Stimulated activated CD4-positive, alpha-beta T cell treated with anti-CD3 and anti-CD28 coated beads, Interleukin-1b, Interleukin-23, amount 100 ng/mL, for 4 hours (primary cell): ENCODE measurements at regions not wholly inside any gene's neighbourhood (a gene's known extent, or its start where the extent isn't known, plus 50 kb on each side); places are given as distances from the start of the nearest gene placed in this dataset.
"Not testable (repeated sequence)": the region's sequence is repeated elsewhere in the genome, so short reads cannot be mapped to it uniquely, and the experiment has no call there.

Experiments
- DNase-seq, 2 donors: peaks; one replicate each; pipeline ENCODE4 v3.0.0-alpha.2; 2020; ENCODE audit warnings: low read depth in 2 of 2

DNA sequence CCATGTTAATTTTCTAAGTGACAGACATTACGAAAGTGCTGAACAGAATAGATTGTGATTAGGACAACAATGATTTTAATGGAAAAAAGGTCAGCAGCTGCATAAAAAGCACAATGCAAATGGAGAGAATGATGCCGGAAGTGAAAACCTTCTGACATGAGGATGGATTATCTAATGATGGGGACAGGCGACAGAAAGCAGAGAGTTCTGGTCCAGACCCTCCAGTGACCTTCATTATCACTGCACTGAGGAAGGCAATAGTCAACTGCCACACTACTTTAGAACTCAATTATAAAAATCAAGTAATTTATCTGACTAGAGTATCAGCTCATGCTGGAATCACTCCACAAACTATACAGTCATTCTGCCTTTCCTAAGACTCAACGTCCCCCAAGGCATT is 746.1 kb upstream of the EPHA5 start:
- DNase-seq: no peak

DNA sequence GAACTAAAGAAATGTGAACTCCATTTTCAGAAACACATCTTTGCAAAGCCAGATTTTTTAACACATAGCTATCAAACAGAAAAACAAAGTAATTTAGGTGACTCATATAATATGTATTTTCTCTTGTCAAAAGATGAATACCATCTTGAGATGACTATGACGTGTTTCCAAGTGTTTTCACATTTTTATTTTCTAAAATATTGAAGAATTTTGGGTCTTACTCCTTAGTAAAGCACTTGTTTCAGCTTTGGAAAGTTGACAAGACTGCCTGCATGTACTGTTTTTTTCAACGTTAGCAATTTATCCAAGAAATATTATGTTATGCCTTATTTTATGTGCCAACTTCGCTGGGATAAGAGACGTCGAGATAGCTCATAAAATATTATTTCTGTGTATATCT is 733.9 kb upstream of the EPHA5 start:
- DNase-seq: no peak

DNA sequence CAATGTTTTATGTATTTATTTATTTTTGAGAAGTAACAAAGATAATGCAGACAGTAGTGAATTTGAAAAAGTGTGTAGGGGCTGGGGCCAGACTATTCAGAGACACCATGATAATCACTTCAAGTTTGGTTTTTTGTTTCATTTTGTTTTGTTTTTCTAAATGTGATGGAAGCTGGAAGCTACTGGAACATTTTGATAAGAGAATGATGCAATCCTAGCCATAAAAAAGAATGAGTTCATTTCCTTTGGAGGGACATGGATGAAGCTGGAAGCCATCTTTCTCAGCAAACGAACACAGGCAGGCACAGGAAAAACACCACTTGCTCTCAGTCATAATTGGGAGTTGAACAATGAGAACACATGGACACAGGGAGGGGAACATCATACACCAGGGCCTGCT is 706.6 kb upstream of the EPHA5 start:
- DNase-seq: no peak

DNA sequence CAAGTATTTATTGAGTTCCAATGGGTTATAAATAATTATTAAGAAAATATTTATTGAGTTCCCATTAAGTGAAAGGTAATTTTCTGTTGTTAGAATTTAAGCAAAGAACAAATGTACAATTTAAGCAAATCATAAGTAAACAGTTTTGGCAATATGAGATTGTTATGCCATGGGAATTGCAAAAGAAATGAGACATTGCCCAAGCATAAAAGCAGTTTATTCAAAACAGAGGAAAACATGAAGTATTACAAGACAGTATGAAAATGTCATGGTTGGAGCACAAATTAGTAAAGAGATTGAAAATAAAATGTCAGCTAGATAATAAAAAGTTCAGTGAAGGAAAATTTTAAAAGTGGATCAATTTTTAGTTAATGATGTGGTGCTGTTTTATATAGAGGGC is 706.1 kb upstream of the EPHA5 start:
- no peak for DNase-seq

DNA sequence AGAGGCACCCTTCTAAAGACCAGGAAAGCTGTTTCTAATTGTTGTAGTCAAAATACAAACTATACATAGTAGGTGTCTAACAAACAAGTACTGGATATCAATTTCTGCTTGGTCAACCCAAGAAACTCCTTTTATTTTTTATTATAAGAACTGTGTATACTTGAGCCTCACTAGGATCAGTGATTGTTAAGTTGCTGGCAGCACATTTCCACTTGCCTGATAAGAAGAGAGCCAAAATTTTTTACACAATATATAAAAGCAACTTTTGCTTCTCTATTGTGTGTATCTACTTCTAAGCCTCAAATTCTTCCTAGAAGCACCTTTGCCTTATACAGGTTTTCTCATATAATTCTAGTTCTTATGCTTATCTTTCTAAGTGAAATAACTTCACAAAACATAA is 703.0 kb upstream of the EPHA5 start:
- no peak for DNase-seq

DNA sequence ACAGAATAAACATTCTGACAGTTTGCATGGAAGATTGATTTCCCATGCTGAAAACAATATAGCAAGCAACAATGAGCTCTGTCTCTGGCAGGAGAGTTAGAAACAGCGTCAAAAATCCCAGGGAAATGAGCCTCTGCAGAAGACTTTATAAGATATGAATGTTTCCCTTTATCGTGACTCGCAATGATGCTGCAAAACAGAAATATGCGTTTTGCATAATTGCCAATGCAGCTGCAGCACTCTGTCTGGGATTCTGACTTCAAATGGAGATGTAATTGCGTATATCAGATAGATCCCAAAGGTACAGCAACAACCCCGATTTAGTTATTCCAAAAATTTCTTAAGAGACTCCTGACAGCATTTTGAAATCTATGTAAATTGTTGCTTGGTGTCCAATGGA is 702.4 kb upstream of the EPHA5 start:
- DNase-seq: no peak

DNA sequence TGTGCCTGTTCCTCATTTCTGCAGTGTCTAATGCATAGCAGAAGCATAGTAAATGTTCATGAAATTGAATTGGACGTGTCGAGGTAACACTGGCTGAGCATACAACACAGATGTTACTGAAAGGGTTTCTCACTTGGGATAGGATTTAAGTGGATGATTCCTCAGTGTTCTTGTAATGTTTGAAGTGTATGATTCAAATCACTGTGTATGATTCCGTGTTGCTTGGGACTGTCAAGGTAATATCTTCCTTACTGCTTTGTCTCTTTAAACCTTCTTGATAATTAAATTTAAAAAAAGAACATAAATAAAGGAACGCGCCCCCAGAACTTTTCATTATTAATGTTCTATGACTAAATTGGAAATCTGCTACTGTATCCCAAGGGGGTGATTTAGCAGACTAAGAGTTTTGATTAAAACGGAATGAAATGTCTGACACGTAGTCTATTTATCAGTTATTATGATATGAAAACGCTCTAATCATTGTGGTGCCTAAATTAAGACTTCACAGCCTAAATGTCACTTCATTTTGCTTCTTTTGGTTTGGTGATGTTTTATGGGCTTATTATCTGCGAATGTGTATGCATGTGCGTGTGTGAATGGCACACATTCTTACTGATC is 696.9 kb upstream of the EPHA5 start:
- DNase-seq: no peak

DNA sequence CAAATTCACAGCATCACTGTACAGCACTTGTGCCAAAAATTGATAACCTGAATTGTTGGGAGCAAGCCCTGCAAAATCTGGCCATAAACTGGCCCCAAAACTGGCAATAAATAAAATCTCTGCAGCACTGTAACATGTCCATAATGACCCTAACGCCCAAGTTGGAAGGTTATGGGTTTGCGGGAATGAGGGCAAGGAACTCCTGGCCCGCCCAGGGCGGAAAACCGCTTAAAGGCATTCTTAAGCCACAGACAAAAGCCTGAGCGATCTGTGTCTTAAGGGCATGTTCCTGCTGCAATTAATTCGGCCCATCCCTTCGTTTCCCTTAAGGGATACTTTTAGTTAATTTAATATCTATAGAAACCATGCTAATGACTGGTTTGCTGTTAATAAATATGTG is 690.1 kb upstream of the EPHA5 start:
- DNase-seq: not testable (repeated sequence)

DNA sequence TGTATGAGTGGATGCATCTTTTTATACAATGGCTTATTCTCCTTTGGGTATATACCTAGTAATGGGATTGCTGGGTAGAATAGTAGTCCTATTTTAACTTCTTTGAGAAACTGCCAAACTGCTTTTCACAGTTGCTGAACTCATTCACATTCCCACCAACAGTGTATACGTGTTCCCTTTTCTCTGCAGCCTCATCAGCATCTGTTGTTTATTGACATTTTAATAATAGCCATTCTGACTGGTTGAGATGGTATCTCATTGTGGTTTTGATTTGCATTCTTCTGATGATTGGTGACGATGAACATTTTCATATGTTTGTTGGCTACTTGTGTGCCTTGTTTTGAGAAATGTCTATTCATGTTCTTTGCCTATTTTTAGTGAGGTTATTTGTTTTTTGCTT is 687.0 kb upstream of the EPHA5 start:
- DNase-seq: no peak

DNA sequence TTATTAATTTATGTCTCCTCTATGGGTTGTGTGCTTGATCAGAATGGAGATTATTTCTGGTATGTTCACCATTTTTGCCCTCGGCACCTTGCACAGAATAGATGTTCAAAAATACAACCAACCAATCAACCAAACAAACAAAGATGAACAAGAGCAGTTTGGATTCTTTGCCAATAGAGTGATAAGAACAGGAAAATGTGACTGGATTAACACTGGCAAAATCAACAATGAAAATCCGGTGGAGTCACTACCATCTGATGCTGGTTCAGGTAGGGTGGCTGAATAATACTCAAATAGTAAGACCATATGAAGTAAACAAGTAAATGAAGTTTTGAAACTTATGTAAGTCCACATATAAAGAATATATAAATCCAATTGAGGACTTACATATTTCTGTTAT is 685.0 kb upstream of the EPHA5 start:
- DNase-seq: no peak

DNA sequence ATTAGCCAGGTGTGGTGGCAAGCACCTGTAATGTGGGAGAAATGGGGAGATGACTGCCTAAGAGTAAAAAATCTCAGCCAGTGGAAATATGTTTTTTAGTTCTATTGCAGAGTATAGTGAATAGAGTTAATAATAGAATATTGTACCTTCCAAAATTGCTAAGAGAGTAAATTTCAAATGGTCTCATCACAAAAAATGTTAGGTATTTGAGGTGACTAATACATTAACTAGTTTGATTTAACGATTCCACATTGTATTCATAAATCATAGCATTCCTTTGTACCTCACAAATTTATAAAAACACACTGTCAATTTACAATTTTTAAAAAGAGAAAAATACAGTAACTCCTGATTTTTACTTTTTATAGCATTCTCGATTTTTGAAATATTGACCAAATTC is 681.5 kb upstream of the EPHA5 start:
- DNase-seq: no peak

DNA sequence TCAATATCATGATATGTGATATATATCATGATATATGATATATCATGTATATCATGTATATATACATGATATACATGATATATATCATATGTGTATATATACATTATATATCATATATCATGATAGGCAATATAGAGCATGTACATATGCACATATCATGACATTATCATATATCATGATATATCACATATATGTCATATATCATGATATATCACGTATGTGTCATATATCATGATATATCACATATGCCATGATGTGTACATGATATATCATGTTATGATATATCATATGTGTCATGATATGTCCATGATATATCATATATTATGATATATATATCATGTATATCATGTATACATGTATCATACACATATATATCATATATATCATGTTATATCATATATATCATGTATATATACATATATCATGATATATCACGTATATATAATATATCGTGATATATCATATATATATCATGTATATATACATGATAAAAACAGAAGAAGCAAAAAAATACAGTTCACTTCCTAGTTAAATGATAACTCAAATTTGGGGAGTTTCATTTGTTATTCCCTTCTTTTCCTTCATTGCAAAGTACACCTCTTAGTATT is 670.1 kb upstream of the EPHA5 start:
- no peak for DNase-seq

DNA sequence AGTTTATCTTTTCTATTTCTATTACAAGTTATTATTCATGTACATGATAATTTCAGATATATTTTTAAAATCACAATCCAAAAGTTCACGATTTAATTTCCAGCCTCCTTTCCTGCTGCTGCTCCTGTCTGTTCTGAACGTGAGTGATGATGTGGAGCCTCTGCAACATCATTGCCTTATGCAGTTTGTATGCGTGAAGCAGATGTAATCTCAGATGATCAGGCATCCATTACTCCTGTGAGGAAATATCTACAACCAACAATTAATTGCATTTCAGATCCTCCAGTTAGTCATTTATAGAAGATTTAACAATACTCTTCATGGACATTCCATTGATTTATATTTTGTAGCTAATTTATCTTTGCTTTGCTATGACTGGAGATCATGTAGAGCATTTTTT is 668.7 kb upstream of the EPHA5 start:
- DNase-seq: no peak

DNA sequence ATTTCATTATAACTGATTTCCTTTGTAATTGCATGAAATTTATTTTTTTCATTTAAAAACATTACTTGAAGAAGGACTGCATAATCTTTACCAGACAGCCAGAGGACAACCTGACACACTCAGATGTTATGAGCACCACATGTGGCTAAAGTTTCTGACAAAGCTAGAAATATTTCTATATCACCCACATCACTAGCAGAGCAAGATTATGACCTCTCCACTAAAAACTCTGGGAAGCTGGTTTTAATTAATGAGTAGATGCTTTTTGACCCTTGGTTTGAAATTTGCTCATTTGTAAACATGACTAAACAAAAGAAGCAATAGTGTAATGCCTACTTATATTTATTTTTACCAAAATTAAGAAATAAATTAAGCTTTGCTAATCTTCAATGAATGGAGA is 661.5 kb upstream of the EPHA5 start:
- DNase-seq: no peak

DNA sequence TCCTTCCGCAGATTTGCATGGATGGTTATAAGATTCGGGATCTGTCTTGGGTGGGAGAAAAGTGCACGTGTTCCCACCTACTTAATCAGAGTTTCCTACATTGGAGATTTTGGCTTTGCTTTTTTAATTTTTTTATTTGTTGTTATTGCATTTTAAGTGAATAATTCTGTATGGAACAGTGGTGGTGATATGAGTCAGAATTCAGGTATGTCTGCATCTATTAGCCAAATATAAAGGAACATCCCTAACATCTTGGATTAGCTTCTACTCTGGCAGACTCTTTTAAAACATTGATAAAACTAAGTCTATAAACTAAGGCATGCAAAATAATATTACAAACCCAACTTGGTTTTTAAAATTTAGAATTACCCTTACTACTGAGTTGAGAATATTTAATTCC is 659.8 kb upstream of the EPHA5 start:
- DNase-seq: no peak

DNA sequence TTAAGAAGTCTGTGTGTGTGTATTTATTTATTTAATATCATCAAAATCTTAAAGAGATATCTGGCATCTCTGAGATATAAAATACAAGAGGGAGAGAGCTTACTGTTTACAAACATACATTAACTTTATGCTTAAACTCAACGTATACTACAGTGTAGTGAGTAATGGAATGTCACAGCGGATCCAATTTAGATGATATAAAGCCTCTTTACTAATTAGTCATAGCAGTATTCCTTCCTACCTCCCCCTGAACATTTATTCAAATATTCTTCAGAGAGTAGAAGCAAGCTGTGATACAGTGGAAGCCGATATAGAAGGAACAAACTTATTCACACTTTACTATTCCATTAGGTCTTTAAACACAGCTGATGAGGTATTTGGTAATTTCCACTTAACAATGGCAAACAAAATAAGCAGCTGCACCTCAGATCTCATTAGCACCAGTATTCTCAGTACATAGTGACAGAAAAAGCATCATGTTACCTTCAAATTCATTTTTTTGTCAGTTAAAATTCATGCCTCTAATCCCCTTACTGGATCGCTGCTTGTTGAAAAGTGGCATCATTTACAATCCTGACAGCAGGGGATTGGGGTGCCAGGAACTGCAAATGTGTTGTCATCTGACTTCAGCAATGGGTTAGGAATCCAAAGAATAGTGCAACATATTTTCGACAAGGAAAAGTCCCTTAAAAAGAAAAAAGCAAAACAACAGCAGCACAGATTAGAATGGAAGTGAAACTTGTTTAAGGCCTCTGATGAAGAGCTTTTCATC is 658.7 kb upstream of the EPHA5 start:
- no peak for DNase-seq

DNA sequence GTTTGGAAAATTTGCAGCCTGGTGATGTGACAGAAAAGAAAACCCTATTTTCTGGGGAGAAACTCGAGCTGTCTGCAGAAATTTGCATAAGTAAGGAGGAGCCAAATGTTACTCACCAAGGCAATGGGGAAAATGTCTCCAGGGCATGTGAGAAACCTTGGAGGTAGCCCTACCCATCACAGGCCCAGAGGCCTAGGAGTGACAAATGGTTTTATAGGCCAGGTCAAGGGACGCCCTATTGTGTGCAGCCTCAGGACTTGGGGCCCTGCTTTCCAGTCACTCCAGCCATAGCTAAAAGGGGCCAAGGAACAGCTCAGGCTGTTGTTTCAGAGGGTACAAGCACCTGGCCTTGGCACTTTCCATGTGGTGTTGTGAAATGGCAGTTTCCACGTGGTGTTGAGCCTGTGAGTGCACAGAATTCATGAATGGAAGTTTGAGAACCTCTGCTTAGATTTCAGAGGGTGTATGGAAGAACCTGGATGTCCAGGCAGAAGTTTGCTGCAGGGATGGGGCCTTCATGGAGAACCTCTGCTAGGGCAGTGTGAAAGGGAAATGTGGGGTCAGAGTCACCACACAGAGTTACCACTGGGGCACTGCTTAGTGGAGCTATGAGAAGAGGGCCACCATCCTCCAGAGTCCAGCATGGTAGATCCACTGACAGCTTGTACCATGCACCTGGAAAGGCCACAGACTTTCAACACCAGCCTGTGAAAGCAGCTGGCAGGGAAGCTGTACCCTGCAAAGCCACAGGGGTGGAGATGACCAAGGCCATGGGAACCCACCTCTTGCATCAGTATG is 637.6 kb upstream of the EPHA5 start:
- no peak for DNase-seq

DNA sequence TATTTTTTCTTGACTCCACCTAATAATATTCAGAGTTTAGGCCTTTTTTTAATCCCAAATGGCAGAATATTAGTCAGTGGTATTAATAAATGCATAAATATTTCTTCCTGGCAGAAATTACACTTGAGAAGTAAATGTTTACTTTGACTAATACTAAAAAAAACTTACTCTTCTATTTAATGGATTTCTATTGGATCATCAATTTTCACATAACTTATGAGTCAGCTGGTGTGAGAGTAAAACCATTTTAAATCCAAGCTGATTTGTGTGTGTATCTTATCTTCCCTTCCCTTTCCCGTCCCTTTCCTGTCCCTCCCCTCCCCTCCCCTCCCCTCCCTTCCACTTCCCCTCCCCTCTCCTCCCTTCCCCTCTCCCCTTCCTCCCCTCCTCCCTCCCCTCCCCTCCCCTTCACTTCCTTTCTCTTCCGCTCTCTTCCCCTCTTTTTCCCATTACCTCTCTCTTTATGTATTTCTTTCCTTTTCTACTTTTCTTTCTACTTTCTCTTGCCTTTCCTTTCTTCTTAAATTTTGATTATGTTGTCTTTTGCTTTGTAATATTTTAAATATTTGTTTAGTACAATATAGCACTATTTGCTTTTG is 630.1 kb upstream of the EPHA5 start:
- DNase-seq: no peak

DNA sequence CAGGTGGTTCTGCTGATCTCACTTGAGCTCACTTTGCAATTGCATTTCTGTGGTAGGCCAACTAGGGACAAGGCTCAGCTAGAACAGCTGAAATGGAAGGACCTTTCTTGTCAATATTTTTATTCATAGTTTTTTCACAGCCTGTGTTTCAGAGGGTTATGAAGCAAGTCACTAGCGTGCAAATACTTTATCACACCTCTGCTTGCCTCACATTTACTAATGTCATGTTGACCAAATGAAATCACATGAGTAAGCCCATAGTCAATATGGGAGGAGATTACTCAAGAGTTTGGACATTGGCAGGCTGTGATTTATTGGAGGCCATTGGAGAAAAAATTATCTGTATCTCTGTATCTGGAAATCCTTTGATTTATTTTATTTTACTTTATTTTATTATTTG is 628.3 kb upstream of the EPHA5 start:
- no peak for DNase-seq

DNA sequence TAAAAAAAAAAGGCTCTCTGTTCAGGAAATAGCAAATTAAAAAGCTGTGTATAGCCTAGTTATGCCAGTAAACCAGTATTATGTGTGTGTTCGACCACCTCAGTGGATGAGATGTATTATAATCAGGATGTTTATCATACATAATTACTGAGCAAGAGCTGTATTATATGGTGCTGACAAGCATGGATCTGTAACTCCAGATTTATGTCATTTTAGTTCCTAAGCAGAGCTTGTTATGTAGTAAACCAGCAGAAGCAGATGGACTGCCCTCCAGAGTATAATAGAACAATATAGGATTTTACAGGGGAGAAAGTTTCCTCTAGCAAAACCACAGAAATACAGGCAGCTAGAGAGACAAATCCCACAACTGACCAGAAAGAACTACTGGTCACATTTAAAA is 627.4 kb upstream of the EPHA5 start:
- DNase-seq: no peak

DNA sequence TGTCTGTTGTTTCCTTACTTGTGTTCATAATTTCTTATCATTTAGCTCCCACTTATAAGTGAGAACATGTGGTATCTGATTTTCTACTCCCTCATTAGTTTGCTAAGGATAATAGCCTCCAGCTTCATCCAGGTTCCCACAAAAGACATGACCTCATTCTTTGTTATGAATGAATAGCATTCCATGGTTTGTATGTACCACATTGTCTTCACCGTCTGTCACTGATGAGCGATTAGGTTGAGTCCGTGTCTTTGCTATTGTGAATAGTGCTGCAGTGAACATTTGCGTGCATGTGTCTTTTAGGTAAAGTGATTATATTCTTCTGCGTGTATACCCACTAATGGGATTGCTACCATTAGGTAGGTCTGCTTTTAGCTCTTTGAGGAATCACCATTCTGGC is 624.3 kb upstream of the EPHA5 start:
- no peak for DNase-seq

DNA sequence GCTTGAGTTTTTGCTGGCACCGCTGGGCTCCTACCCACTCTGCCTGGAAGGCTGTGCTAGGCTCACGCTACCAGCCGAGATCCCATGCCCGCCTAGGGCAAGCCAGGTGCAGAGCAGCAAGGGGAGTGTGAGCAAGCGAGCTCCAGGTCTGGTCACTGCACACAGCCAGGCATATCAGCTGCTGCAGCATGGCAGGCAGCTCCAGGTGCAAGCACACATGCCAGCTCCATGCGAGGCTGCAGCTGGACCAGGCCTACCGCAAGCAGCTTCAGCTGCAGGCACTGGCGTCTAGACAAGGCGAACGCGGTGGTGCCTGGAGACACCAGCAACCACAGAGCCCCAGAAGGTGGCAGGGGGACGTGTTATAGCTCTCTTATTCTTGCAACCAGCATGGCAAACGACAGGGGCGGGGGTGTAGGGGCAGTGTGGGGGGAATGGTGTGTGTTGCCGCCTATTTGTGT is 614.7 kb upstream of the EPHA5 start:
- no peak for DNase-seq
